ENCODE measurements at regions not wholly inside any gene's neighbourhood (a gene's known extent, or its start where the extent isn't known, plus 50 kb on each side); places are given as distances from the start of the nearest gene placed in this dataset.

GRCh38 chr15:96574782-96575181 is 244.3 kb downstream of the NR2F2 start:
- H3K27me3 ChIP-seq (ENCODE audit: control insufficient read depth, insufficient read depth, low read length) = no peaks in the 10 kb centered on the region
- H3K56ac ChIP-seq (ENCODE audit: extremely low read depth, insufficient read depth, low read length) = no peak overlapping the region
- ChIA-PET POLR2A (ENCODE audit: unreplicated experiment) (no interaction called here), CTCF (interaction anchor here (0.6 kb wide), 1 partner anchor 38 kb away, joined by 3 read pairs; no protein-coding TSS in a partner anchor)
- no peak overlapping the region for H3K23ac ChIP-seq (ENCODE audit: low read depth, low read length)
- intact Hi-C loops (cut with micrococcal nuclease) (no loop called here), dilution Hi-C loops (cut with HindIII; ENCODE audit: low sequenced_read_pairs, unreplicated experiment) (no loop called here), in situ Hi-C loops (cut with MboI; ENCODE audit: low sequenced_read_pairs) (no loop called here)
- H2AK5ac ChIP-seq (ENCODE audit: low read depth, low read length) = no peak overlapping the region
- H3K36me3 ChIP-seq (ENCODE audit: control insufficient read depth, insufficient read depth, low read length) = no peaks in the 10 kb centered on the region
- no peak overlapping the region for H3K18ac ChIP-seq (ENCODE audit: low read depth, low read length)
- no peak overlapping the region for H3K4ac ChIP-seq (ENCODE audit: low read depth, low read length)
- no peak overlapping the region for H2BK20ac ChIP-seq (ENCODE audit: low read depth, low read length)
- H2BK120ac ChIP-seq (ENCODE audit: low read depth, low read length) = no peak overlapping the region
- no peak overlapping the region for H4K8ac ChIP-seq (ENCODE audit: low read depth in 2 of 2, low read length in 2 of 2)
- no peaks in the 10 kb centered on the region for H4K20me1 ChIP-seq (ENCODE audit: insufficient read depth, low read length)
- H3K9ac ChIP-seq (ENCODE audit: low read depth, low read length) = no peak overlapping the region
- no peak overlapping the region for H3K4me3 ChIP-seq (ENCODE audit: insufficient read depth, low read depth, low read length)
- H2AFZ ChIP-seq (replicated peaks; ENCODE audit: low read length, poor library complexity) = no peak overlapping the region
- H2BK15ac ChIP-seq (ENCODE audit: low read depth, low read length) = no peak overlapping the region
- TF ChIP-seq CHD1 (IDR thresholded peaks at IDR 0.05; ENCODE audit: low read depth, low read length) = no peak
- TF ChIP-seq RAD21 (IDR thresholded peaks at IDR 0.05; ENCODE audit: low read length) = no peak
- TF ChIP-seq RCOR1 (IDR thresholded peaks at IDR 0.05; ENCODE audit: insufficient replicate concordance, low read length) = no peak
- no peak for TF ChIP-seq RFX5 (IDR thresholded peaks at IDR 0.05; ENCODE audit: low read depth, low read length)
- no peak for TF ChIP-seq SMC3 (IDR thresholded peaks at IDR 0.05; ENCODE audit: low read depth, low read length)
- no peak for TF ChIP-seq MXI1 (IDR thresholded peaks at IDR 0.05; ENCODE audit: borderline replicate concordance, low read depth, low read length)
- TF ChIP-seq, protein P1, sequence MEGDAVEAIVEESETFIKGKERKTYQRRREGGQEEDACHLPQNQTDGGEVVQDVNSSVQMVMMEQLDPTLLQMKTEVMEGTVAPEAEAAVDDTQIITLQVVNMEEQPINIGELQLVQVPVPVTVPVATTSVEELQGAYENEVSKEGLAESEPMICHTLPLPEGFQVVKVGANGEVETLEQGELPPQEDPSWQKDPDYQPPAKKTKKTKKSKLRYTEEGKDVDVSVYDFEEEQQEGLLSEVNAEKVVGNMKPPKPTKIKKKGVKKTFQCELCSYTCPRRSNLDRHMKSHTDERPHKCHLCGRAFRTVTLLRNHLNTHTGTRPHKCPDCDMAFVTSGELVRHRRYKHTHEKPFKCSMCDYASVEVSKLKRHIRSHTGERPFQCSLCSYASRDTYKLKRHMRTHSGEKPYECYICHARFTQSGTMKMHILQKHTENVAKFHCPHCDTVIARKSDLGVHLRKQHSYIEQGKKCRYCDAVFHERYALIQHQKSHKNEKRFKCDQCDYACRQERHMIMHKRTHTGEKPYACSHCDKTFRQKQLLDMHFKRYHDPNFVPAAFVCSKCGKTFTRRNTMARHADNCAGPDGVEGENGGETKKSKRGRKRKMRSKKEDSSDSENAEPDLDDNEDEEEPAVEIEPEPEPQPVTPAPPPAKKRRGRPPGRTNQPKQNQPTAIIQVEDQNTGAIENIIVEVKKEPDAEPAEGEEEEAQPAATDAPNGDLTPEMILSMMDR (conservative IDR thresholded peaks at IDR 0.05; ENCODE audit: low read depth, low read length) = no peak
- TF ChIP-seq, protein P2, sequence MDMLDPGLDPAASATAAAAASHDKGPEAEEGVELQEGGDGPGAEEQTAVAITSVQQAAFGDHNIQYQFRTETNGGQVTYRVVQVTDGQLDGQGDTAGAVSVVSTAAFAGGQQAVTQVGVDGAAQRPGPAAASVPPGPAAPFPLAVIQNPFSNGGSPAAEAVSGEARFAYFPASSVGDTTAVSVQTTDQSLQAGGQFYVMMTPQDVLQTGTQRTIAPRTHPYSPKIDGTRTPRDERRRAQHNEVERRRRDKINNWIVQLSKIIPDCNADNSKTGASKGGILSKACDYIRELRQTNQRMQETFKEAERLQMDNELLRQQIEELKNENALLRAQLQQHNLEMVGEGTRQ (IDR thresholded peaks at IDR 0.05; ENCODE audit: low read depth, low read length) = no peak
- no peak for TF ChIP-seq NFE2L2 (IDR thresholded peaks at IDR 0.05; ENCODE audit: low read depth, low read length)
- TF ChIP-seq CEBPB (IDR thresholded peaks at IDR 0.05; ENCODE audit: low read depth, low read length) = no peak
- TF ChIP-seq BHLHE40 (IDR thresholded peaks at IDR 0.05; ENCODE audit: low read depth, low read length) = no peak
- no peak for TF ChIP-seq ELK1 (IDR thresholded peaks at IDR 0.05; ENCODE audit: borderline replicate concordance, low read depth, low read length)
- no peak for TF ChIP-seq MAZ (IDR thresholded peaks at IDR 0.05; ENCODE audit: borderline replicate concordance, low read depth, low read length)
- TF ChIP-seq POLR2A (IDR thresholded peaks at IDR 0.05; ENCODE audit: low read depth, low read length) = no peak
- DNase-seq = no peak
- no peak overlapping the region for H4K5ac ChIP-seq (ENCODE audit: low read depth, low read length)
- H3K9me3 ChIP-seq (ENCODE audit: control insufficient read depth, insufficient read depth, low read length) = 0 out of 2 replicates have a peak, but pooled peaks cover 2% of the 10 kb centered on the region
- 65% methylated on average over 9 of the region's 10 CpGs; no CpG with 5 or more reads in 1 of the 2 experiments for WGBS, 2 experiments (ENCODE audit: extremely low coverage in 2 of 2, insufficient read length in 1 of 2)
- no peak overlapping the region for H4K91ac ChIP-seq (ENCODE audit: insufficient read depth, low read depth, low read length)
- no peak overlapping the region for H3K27ac ChIP-seq (ENCODE audit: insufficient read depth, low read length)
- H2BK5ac ChIP-seq (ENCODE audit: low read depth, low read length, poor library complexity, severe bottlenecking) = no peak overlapping the region
- H3K4me1 ChIP-seq (ENCODE audit: control insufficient read depth, insufficient read depth, low read length) = no peaks in the 10 kb centered on the region
- H2AK9ac ChIP-seq (replicated peaks; ENCODE audit: low read depth, low read length, poor library complexity) = no peak overlapping the region
- no peaks in the 10 kb centered on the region for H3K79me1 ChIP-seq (ENCODE audit: low read depth in 1 of 2, low read length in 2 of 2)
- H3K9me1 ChIP-seq (ENCODE audit: insufficient read depth, low read length) = no peaks in the 10 kb centered on the region
- H3K4me2 ChIP-seq (ENCODE audit: low read depth, low read length) = no peak overlapping the region
- no TSS peak for BruUV-seq (replicated peaks)
- no peak overlapping the region for H3K14ac ChIP-seq (replicated peaks; ENCODE audit: low read depth, low read length)
- ATAC-seq (ENCODE audit: low read depth) = no peak

Data from IMR-90 (cell line).